ENCODE measurements at regions not wholly inside any gene's neighbourhood (a gene's known extent, or its start where the extent isn't known, plus 50 kb on each side); places are given as distances from the start of the nearest gene placed in this dataset.

DNA sequence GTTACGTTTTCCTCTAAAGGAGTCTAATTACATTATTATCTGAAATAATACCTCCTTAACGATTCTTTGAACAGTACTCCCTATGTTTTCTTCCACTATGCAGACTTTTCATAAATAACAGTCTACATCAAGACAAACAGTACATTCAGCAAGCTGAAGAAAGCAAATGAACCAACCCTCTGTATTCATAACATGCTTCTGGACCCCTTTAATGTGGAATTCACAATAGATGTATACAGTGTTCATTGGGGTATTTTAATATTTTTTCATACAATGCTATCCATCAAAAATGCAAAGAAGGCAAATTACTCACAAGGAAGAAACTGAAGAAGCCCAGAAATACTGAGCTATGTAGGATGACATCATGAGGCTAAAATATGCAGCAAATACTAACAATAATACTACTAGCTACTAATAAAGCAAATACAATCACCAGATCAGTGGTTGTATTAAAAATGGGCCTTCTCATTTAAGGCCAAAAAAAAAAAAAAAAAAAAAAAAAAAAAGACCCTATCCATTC, 408.6 kb downstream of the MTX2 start:
- POLR2A ChIA-PET, result no interaction called here
- no peak for DNase-seq (ENCODE audit: extremely low spot score)
- CTCF ChIA-PET, result interaction anchor here (0.6 kb wide), 1 partner anchor 164 kb away, joined by 3 read pairs; no protein-coding TSS in a partner anchor
- TF ChIP-seq ZNF384 (IDR thresholded peaks at IDR 0.05) (no peak), FOXA1 (IDR thresholded peaks at IDR 0.05) (no peak), FOXK2 (IDR thresholded peaks at IDR 0.05) (no peak), HDGF (IDR thresholded peaks at IDR 0.05; ENCODE audit: borderline replicate concordance) (no peak)

DNA sequence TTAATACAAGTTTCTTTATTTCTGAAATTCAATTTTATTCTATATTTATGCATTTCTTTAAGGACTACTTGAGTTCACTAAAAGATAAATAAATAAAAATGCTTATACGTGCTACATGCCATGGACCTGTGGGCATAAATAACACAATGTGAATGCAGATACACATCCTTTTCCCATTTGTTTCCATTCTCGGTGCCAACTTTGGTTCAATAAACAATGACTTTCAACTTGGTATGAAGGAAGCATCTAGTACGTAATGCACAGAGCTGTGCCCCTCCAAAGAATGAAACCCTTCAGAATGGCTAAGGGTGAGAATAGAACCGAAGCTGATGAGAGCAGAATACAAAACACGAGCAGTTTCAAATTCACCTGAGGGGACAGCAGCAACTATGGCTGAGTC, 409.3 kb downstream of the MTX2 start:
- ChIA-PET CTCF (interaction anchor here (0.6 kb wide), 1 partner anchor 14 kb away, joined by 3 read pairs; no protein-coding TSS in a partner anchor), POLR2A (no interaction called here)
- DNase-seq (ENCODE audit: extremely low spot score), result no peak
- TF ChIP-seq SUZ12 (IDR thresholded peaks at IDR 0.05), result no peak
- TF ChIP-seq L3MBTL2 (conservative IDR thresholded peaks at IDR 0.05), result no peak
- TF ChIP-seq ZNF384 (IDR thresholded peaks at IDR 0.05), result no peak
- TF ChIP-seq HDGF (IDR thresholded peaks at IDR 0.05; ENCODE audit: borderline replicate concordance), result no peak
- TF ChIP-seq TARDBP (IDR thresholded peaks at IDR 0.05), result no peak
- TF ChIP-seq PKNOX1 (IDR thresholded peaks at IDR 0.05), result no peak
- no peak for TF ChIP-seq FOXM1 (IDR thresholded peaks at IDR 0.05; ENCODE audit: borderline replicate concordance)
- no peak for TF ChIP-seq ARNT (IDR thresholded peaks at IDR 0.05)
- TF ChIP-seq NFRKB (IDR thresholded peaks at IDR 0.05), result no peak
- no peak for TF ChIP-seq SP1 (IDR thresholded peaks at IDR 0.05)
- no peak for TF ChIP-seq FOXK2 (IDR thresholded peaks at IDR 0.05)
- TF ChIP-seq CTBP1 (IDR thresholded peaks at IDR 0.05; ENCODE audit: borderline replicate concordance), result no peak
- no peak for TF ChIP-seq ELF4 (IDR thresholded peaks at IDR 0.05)
- no peak for TF ChIP-seq BHLHE40 (IDR thresholded peaks at IDR 0.05; ENCODE audit: borderline replicate concordance)
- TF ChIP-seq LEF1 (IDR thresholded peaks at IDR 0.05; ENCODE audit: borderline replicate concordance), result no peak
- TF ChIP-seq FOXA1 (IDR thresholded peaks at IDR 0.05), result no peak

- ChIA-PET POLR2A (no interaction called here), CTCF (interaction anchor here (0.6 kb wide), 1 partner anchor 15 kb away, joined by 3 read pairs; no protein-coding TSS in a partner anchor)
- TF ChIP-seq ARNT (IDR thresholded peaks at IDR 0.05) (no peak), NFRKB (IDR thresholded peaks at IDR 0.05) (no peak), PKNOX1 (IDR thresholded peaks at IDR 0.05) (no peak), HDGF (IDR thresholded peaks at IDR 0.05; ENCODE audit: borderline replicate concordance) (no peak), SP1 (IDR thresholded peaks at IDR 0.05) (no peak), FOXA1 (IDR thresholded peaks at IDR 0.05) (no peak), ZNF384 (IDR thresholded peaks at IDR 0.05) (no peak), TARDBP (IDR thresholded peaks at IDR 0.05) (no peak), FOXK2 (IDR thresholded peaks at IDR 0.05) (no peak), SUZ12 (IDR thresholded peaks at IDR 0.05) (no peak), BHLHE40 (IDR thresholded peaks at IDR 0.05; ENCODE audit: borderline replicate concordance) (no peak), CTBP1 (IDR thresholded peaks at IDR 0.05; ENCODE audit: borderline replicate concordance) (no peak), LEF1 (IDR thresholded peaks at IDR 0.05; ENCODE audit: borderline replicate concordance) (no peak), L3MBTL2 (conservative IDR thresholded peaks at IDR 0.05) (no peak)
- no peak for DNase-seq (ENCODE audit: extremely low spot score)
Measured at GRCh38 chr2:176679061-176679669, 409.9 kb downstream of the MTX2 start.

- DNase-seq (ENCODE audit: extremely low spot score), result no peak
- ChIA-PET POLR2A (no interaction called here), CTCF (interaction anchor here (0.5 to 1.1 kb wide), 2 partner anchors 468 to 604 kb away, joined by 3 read pairs; no protein-coding TSS in a partner anchor)
- TF ChIP-seq FOXM1 (IDR thresholded peaks at IDR 0.05; ENCODE audit: borderline replicate concordance), result no peak
- no peak for TF ChIP-seq SP1 (IDR thresholded peaks at IDR 0.05)
- no peak for TF ChIP-seq ARNT (IDR thresholded peaks at IDR 0.05)
- no peak for TF ChIP-seq CTBP1 (IDR thresholded peaks at IDR 0.05; ENCODE audit: borderline replicate concordance)
- TF ChIP-seq L3MBTL2 (conservative IDR thresholded peaks at IDR 0.05), result no peak
- no peak for TF ChIP-seq NFRKB (IDR thresholded peaks at IDR 0.05)
- no peak for TF ChIP-seq FOXK2 (IDR thresholded peaks at IDR 0.05)
- TF ChIP-seq ELF4 (IDR thresholded peaks at IDR 0.05), result no peak
- no peak for TF ChIP-seq LEF1 (IDR thresholded peaks at IDR 0.05; ENCODE audit: borderline replicate concordance)
- no peak for TF ChIP-seq HDGF (IDR thresholded peaks at IDR 0.05; ENCODE audit: borderline replicate concordance)
- no peak for TF ChIP-seq ZNF384 (IDR thresholded peaks at IDR 0.05)
Measured at GRCh38 chr2:176680916-176681516, 411.8 kb downstream of the MTX2 start.

GRCh38 chr2:176681584-176682115, 412.4 kb downstream of the MTX2 start:
- ChIA-PET CTCF (interaction anchor here (0.5 to 1.1 kb wide), 2 partner anchors 467 to 545 kb away, joined by 3 read pairs; no protein-coding TSS in a partner anchor), POLR2A (no interaction called here)
- TF ChIP-seq SUZ12 (IDR thresholded peaks at IDR 0.05) (no peak), BHLHE40 (IDR thresholded peaks at IDR 0.05; ENCODE audit: borderline replicate concordance) (no peak), SP1 (IDR thresholded peaks at IDR 0.05) (no peak), L3MBTL2 (conservative IDR thresholded peaks at IDR 0.05) (no peak), CTBP1 (IDR thresholded peaks at IDR 0.05; ENCODE audit: borderline replicate concordance) (no peak), PKNOX1 (IDR thresholded peaks at IDR 0.05) (no peak), LEF1 (IDR thresholded peaks at IDR 0.05; ENCODE audit: borderline replicate concordance) (no peak), ELF4 (IDR thresholded peaks at IDR 0.05) (no peak), FOXM1 (IDR thresholded peaks at IDR 0.05; ENCODE audit: borderline replicate concordance) (no peak), FOXA1 (IDR thresholded peaks at IDR 0.05) (no peak), TARDBP (IDR thresholded peaks at IDR 0.05) (no peak)
- DNase-seq (ENCODE audit: extremely low spot score), result no peak

All from HEK293T (cell line).